GM23338 (cell line): ENCODE measurements at regions not wholly inside any gene's neighbourhood (a gene's known extent, or its start where the extent isn't known, plus 50 kb on each side); places are given as distances from the start of the nearest gene placed in this dataset.

Source experiments
- CREB1 ChIP-seq: fragments of 250-450 bp; sonication (Bioruptor Pico); IDR thresholded peaks from 2 replicates; pipeline ENCODE4 v1.5.0; 2020; ENCODE audit warnings: low read depth, mild to moderate bottlenecking, moderate library complexity
- EZH2 ChIP-seq: fragments of 200-600 bp; sonication (generic); IDR thresholded peaks from one replicate; pipeline ENCODE4 v1.8.0; 2017; ENCODE audit warnings: antibody characterized with exemption, mild to moderate bottlenecking, low read depth; ENCODE audit not compliant: unreplicated experiment
- EZH2phosphoT487 ChIP-seq: fragments of 200-600 bp; sonication (generic); IDR thresholded peaks from one replicate; pipeline ENCODE4 v1.8.1; 2018; ENCODE audit warnings: antibody characterized with exemption; ENCODE audit not compliant: unreplicated experiment
- JUNB ChIP-seq: IDR thresholded peaks from one replicate; pipeline ENCODE4 v1.6.1; 2016; ENCODE audit warnings: antibody characterized with exemption; ENCODE audit not compliant: unreplicated experiment
- POLR2AphosphoS5 ChIP-seq: IDR thresholded peaks from 2 replicates; pipeline ENCODE4 v1.6.1; 2016; ENCODE audit warnings: antibody characterized with exemption, low read depth
- TF ChIP-seq, protein P1 (sequence below), 2 experiments: fragments of 200-600 bp in 1 of 2; sonication (generic) in 1 of 2; conservative IDR thresholded peaks; 2 replicates each; pipeline versions ENCODE4 v1.5.1 to v1.6.1; 2016 to 2017; ENCODE audit warnings: antibody characterized with exemption in 2 of 2, low read depth in 2 of 2, mild to moderate bottlenecking in 2 of 2, moderate library complexity in 1 of 2
- TF ChIP-seq, protein P2 (sequence below): IDR thresholded peaks from one replicate; pipeline ENCODE4 v1.6.1; 2018; ENCODE audit warnings: antibody characterized with exemption; ENCODE audit not compliant: unreplicated experiment
- TF ChIP-seq, protein P3 (sequence below): IDR thresholded peaks from 2 replicates; pipeline ENCODE4 v1.6.1; 2016; ENCODE audit warnings: antibody characterized with exemption

DNA sequence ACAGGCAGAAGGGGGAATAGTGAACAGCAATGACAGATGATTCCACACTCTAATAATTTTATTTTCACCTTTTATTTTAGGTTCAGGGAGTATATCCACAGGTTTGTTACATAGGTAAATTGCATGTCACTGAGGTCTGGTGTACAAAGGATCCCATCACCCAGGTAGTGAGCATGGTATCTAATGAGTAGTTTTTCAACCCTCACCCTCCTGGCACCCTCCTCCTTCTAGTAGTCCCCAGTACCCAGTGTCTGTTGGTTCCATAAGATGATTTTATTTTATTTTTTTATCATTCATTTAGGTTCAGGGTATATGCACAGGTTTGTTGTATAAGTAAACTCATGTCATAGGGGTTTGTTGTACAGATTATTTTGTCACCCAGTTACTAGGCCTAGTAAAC, 58.6 kb upstream of the UGT8 start:
- no peak for TF ChIP-seq POLR2AphosphoS5
- TF ChIP-seq, protein P1, sequence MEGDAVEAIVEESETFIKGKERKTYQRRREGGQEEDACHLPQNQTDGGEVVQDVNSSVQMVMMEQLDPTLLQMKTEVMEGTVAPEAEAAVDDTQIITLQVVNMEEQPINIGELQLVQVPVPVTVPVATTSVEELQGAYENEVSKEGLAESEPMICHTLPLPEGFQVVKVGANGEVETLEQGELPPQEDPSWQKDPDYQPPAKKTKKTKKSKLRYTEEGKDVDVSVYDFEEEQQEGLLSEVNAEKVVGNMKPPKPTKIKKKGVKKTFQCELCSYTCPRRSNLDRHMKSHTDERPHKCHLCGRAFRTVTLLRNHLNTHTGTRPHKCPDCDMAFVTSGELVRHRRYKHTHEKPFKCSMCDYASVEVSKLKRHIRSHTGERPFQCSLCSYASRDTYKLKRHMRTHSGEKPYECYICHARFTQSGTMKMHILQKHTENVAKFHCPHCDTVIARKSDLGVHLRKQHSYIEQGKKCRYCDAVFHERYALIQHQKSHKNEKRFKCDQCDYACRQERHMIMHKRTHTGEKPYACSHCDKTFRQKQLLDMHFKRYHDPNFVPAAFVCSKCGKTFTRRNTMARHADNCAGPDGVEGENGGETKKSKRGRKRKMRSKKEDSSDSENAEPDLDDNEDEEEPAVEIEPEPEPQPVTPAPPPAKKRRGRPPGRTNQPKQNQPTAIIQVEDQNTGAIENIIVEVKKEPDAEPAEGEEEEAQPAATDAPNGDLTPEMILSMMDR (conservative IDR thresholded peaks at IDR 0.05; ENCODE audit: low read depth in 2 of 2): no peak
- TF ChIP-seq EZH2: no peak
- TF ChIP-seq, protein P2, sequence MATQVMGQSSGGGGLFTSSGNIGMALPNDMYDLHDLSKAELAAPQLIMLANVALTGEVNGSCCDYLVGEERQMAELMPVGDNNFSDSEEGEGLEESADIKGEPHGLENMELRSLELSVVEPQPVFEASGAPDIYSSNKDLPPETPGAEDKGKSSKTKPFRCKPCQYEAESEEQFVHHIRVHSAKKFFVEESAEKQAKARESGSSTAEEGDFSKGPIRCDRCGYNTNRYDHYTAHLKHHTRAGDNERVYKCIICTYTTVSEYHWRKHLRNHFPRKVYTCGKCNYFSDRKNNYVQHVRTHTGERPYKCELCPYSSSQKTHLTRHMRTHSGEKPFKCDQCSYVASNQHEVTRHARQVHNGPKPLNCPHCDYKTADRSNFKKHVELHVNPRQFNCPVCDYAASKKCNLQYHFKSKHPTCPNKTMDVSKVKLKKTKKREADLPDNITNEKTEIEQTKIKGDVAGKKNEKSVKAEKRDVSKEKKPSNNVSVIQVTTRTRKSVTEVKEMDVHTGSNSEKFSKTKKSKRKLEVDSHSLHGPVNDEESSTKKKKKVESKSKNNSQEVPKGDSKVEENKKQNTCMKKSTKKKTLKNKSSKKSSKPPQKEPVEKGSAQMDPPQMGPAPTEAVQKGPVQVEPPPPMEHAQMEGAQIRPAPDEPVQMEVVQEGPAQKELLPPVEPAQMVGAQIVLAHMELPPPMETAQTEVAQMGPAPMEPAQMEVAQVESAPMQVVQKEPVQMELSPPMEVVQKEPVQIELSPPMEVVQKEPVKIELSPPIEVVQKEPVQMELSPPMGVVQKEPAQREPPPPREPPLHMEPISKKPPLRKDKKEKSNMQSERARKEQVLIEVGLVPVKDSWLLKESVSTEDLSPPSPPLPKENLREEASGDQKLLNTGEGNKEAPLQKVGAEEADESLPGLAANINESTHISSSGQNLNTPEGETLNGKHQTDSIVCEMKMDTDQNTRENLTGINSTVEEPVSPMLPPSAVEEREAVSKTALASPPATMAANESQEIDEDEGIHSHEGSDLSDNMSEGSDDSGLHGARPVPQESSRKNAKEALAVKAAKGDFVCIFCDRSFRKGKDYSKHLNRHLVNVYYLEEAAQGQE: no peak
- TF ChIP-seq, protein P3, sequence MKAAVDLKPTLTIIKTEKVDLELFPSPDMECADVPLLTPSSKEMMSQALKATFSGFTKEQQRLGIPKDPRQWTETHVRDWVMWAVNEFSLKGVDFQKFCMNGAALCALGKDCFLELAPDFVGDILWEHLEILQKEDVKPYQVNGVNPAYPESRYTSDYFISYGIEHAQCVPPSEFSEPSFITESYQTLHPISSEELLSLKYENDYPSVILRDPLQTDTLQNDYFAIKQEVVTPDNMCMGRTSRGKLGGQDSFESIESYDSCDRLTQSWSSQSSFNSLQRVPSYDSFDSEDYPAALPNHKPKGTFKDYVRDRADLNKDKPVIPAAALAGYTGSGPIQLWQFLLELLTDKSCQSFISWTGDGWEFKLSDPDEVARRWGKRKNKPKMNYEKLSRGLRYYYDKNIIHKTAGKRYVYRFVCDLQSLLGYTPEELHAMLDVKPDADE: no peak
- no peak for TF ChIP-seq CREB1 (CRISPR knock-in tag)
- no peak for TF ChIP-seq EZH2phosphoT487
- no peak for TF ChIP-seq JUNB
